Esophagus muscularis mucosa (tissue), 3 donors: ENCODE measurements at regions not wholly inside any gene's neighbourhood (a gene's known extent, or its start where the extent isn't known, plus 50 kb on each side); places are given as distances from the start of the nearest gene placed in this dataset.

Experiments
- EP300 ChIP-seq: sonication (generic); formaldehyde crosslinking; IDR thresholded peaks from one replicate; pipeline ENCODE4 v1.6.1; 2017; ENCODE audit warnings: antibody characterized with exemption
- TF ChIP-seq, protein P1 (sequence below), 3 experiments: fragments of 200-600 bp in 2 of 3; fragments of 450-650 bp in 1 of 3; sonication (generic) in 2 of 3; IDR thresholded peaks; one replicate each; pipeline ENCODE4 v1.5.1; 2017 to 2019; ENCODE audit warnings: antibody characterized with exemption in 3 of 3, mild to moderate bottlenecking in 2 of 3, moderate library complexity in 1 of 3

GRCh38 chr18:60987963-60988362 lies 345.3 kb upstream of the CDH20 start:
- TF ChIP-seq EP300, result no peak
- TF ChIP-seq, protein P1, sequence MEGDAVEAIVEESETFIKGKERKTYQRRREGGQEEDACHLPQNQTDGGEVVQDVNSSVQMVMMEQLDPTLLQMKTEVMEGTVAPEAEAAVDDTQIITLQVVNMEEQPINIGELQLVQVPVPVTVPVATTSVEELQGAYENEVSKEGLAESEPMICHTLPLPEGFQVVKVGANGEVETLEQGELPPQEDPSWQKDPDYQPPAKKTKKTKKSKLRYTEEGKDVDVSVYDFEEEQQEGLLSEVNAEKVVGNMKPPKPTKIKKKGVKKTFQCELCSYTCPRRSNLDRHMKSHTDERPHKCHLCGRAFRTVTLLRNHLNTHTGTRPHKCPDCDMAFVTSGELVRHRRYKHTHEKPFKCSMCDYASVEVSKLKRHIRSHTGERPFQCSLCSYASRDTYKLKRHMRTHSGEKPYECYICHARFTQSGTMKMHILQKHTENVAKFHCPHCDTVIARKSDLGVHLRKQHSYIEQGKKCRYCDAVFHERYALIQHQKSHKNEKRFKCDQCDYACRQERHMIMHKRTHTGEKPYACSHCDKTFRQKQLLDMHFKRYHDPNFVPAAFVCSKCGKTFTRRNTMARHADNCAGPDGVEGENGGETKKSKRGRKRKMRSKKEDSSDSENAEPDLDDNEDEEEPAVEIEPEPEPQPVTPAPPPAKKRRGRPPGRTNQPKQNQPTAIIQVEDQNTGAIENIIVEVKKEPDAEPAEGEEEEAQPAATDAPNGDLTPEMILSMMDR (IDR thresholded peaks at IDR 0.05), result no peak
